ENCODE measurements at regions not wholly inside any gene's neighbourhood (a gene's known extent, or its start where the extent isn't known, plus 50 kb on each side); places are given as distances from the start of the nearest gene placed in this dataset.

DNA sequence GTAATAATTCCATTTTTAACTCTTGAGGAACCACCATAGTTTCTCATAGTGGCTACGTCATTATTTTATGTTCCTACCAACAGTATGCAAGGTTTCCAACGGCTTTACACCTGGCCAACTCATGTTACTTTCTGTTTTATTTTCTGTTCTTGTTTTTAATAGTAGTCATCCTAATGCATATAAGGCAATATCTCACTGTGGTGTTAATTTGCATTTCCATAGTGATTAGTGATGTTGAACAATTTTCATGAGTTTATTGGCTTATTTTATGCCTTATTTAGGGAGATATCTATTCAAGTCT is 465.5 kb upstream of the KLF6 start:
- TF ChIP-seq, protein P1, sequence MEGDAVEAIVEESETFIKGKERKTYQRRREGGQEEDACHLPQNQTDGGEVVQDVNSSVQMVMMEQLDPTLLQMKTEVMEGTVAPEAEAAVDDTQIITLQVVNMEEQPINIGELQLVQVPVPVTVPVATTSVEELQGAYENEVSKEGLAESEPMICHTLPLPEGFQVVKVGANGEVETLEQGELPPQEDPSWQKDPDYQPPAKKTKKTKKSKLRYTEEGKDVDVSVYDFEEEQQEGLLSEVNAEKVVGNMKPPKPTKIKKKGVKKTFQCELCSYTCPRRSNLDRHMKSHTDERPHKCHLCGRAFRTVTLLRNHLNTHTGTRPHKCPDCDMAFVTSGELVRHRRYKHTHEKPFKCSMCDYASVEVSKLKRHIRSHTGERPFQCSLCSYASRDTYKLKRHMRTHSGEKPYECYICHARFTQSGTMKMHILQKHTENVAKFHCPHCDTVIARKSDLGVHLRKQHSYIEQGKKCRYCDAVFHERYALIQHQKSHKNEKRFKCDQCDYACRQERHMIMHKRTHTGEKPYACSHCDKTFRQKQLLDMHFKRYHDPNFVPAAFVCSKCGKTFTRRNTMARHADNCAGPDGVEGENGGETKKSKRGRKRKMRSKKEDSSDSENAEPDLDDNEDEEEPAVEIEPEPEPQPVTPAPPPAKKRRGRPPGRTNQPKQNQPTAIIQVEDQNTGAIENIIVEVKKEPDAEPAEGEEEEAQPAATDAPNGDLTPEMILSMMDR (IDR thresholded peaks at IDR 0.05; ENCODE audit: low read depth, low read length, poor library complexity, severe bottlenecking) = no peak
- no peak for TF ChIP-seq EZH2phosphoT487 (IDR thresholded peaks at IDR 0.05; ENCODE audit: borderline replicate concordance, low read length)
